NT2/D1 (cell line): ENCODE measurements at regions not wholly inside any gene's neighbourhood (a gene's known extent, or its start where the extent isn't known, plus 50 kb on each side); places are given as distances from the start of the nearest gene placed in this dataset.

ENCODE experiments used
- YY1 ChIP-seq: IDR thresholded peaks from 2 replicates; pipeline ENCODE4 v1.6.1; 2011; ENCODE audit not compliant: insufficient read length, insufficient read depth
- ZNF274 ChIP-seq: IDR thresholded peaks from 2 replicates; pipeline ENCODE4 v1.6.1; 2011; ENCODE audit warnings: mild to moderate bottlenecking, low read depth, low read length

DNA sequence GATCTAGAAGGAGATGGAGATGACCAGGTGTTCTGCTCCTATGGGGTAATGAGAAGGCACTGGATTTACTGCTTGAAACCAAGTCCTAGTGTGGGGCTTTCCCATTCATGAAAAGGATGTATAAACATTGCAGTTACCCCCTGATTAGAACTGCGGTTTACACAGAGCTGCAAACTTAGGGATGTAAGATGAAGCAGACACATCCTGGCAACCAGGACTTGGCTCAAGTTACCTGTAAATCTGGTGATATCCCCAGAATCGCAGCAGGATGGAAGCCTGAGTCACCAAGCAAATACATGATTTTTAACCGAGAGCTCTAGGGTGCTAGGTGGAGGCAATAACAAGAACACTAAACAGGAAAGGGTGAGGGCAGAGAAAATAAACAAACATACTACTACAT lies 178.6 kb upstream of the MAMLD1 start:
- TF ChIP-seq ZNF274 (no peak), YY1 (no peak)
